GM19238 (cell line): ENCODE measurements at regions not wholly inside any gene's neighbourhood (a gene's known extent, or its start where the extent isn't known, plus 50 kb on each side); places are given as distances from the start of the nearest gene placed in this dataset.
A peak's percentile ranks its signal among the peaks of the same experiment; 100 is the strongest.

Experiments used
- DNase-seq: peaks from one replicate; pipeline ENCODE4 v3.0.0; 2011; ENCODE audit warnings: low spot score; ENCODE audit not compliant: insufficient read length

- DNase-seq: no peak
Observed at GRCh38 chr10:128369101-128369650, 243.0 kb upstream of the MKI67 start.

GRCh38 chr10:128373071-128373749 is 247.0 kb upstream of the MKI67 start:
- DNase-seq: peak; percentile 17

GRCh38 chr10:128373831-128374230 is 247.6 kb upstream of the MKI67 start:
- DNase-seq: no peak

- DNase-seq: no peak
Observed at GRCh38 chr10:128375171-128375570, 248.9 kb upstream of the MKI67 start.

- no peak for DNase-seq
Observed at GRCh38 chr10:128377364-128377987, 251.3 kb upstream of the MKI67 start.

GRCh38 chr10:128377988-128378387 is 251.8 kb upstream of the MKI67 start:
- DNase-seq: no peak

GRCh38 chr10:128380946-128381345 is 254.7 kb upstream of the MKI67 start:
- no peak for DNase-seq

GRCh38 chr10:128382225-128382624 is 256.0 kb upstream of the MKI67 start:
- no peak for DNase-seq

- DNase-seq: no peak
Observed at GRCh38 chr10:128384831-128385230, 258.6 kb upstream of the MKI67 start.

GRCh38 chr10:128386231-128386630 is 260.0 kb upstream of the MKI67 start:
- no peak for DNase-seq

- DNase-seq: no peak
Observed at GRCh38 chr10:128386816-128387604, 260.8 kb upstream of the MKI67 start.

GRCh38 chr10:128390596-128390995 is 264.4 kb upstream of the MKI67 start:
- no peak for DNase-seq

- DNase-seq: no peak
Observed at GRCh38 chr10:128393546-128393945, 267.3 kb upstream of the MKI67 start.

- DNase-seq: no peak
Observed at GRCh38 chr10:128398118-128398517, 271.9 kb upstream of the MKI67 start.

GRCh38 chr10:128398999-128399398 is 272.8 kb upstream of the MKI67 start:
- no peak for DNase-seq

- no peak for DNase-seq
Observed at GRCh38 chr10:128400564-128400963, 274.3 kb upstream of the MKI67 start.

- DNase-seq: no peak
Observed at GRCh38 chr10:128405450-128405849, 279.2 kb upstream of the MKI67 start.

- no peak for DNase-seq
Observed at GRCh38 chr10:128411643-128412042, 285.4 kb upstream of the MKI67 start.

GRCh38 chr10:128414568-128414967 is 288.3 kb upstream of the MKI67 start:
- DNase-seq: no peak

- DNase-seq: no peak
Observed at GRCh38 chr10:128416231-128416630, 290.0 kb upstream of the MKI67 start.

GRCh38 chr10:128417826-128418225 is 291.6 kb upstream of the MKI67 start:
- no peak for DNase-seq

- no peak for DNase-seq
Observed at GRCh38 chr10:128418819-128419218, 292.6 kb upstream of the MKI67 start.
